ENCODE measurements at regions not wholly inside any gene's neighbourhood (a gene's known extent, or its start where the extent isn't known, plus 50 kb on each side); places are given as distances from the start of the nearest gene placed in this dataset.

DNA sequence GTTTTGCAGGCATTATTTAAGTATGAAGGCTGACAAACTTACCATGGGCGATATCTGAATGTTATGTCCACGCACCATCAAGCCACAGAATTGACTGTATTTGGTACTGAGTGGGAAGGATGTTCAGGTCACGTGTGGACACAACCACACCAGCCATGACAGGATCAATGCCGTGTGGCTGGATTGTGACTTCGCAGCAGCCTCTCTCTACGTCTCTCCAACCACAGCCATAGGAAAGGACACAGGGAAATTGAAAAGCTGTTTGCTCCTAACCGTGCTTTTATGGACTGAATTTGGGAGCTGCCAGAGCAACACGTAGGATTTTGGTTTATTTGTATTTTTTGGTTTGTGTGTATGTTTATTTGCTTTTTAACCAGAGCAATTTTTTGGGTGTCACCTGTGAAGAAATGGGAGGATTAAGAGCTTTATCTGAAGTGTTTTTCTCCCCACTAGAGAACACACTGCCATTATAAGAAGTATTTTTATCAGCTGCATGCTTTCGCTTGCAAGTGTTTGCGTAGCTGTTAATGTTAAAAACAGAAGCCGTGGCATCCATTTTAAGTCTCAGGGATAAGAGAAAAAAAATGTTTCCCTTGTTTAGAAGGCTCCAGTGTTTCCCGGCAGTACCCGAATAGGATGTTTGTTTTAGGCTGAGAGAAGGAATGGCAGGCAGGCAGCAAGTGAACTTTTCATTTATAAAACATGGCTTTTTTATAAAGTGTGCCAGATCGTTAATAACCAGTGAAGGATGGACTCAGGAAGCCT, 401.1 kb upstream of the NFE2L3 start:
- no peak for DNase-seq (ENCODE audit: low read depth in 2 of 2)

DNA sequence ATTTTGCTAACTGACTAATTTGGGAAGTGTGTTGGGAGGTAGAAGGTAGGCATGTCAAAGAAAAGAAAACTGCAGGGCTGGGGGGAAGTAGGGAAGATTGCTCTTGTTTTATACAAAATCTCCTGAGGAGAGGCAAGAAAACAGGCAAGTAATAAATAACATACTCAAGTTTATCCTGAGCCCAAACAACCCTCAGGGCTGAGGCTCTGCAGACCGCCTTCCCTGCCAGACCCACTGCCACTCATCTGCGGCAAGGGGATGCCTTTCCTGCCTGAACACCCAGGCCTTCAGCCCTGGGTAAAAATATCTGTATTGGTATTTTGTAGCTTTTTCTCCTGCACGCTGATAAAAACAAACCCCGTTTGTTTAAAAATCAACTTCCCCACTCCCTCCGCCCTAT, 399.8 kb upstream of the NFE2L3 start:
- no peak for DNase-seq (ENCODE audit: low read depth in 2 of 2)

DNA sequence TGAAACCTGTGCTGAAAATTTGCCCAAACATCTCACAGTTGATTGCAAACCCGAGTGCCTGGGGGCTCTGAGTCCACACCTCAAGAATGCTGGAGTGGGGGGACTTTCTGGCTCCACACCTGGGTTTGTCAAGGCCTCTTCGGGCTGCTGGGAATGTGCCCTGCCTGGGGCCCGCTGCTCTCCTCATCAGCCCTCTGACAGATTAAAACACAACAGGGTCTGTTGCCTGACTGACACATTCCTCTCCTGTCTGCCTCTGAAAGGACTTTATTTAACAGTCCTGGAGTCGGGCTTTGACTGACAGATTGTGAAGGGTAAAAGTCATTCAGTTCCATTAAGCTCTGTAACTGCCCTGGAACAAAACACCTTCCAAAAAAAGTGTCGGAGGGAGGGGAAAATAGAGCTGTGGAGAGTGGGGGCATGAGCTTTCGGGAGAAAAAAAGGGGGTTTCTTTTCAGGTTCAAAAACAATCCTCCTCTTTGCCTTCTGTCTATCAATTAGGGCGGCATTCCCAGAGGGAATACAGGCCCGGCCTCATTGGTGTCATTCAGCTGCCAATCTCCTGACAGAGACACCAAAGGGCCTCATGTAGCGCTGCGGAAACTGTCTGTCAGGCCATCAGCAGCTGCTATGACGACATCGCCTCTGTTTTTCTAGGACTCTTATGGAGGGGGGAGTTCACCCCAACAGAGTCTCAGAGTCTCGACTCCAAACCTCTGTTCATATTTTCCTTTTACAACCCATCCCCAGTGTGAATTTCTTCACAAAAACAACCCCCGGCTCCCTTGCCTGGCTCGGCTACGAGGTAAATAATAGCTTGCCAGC, 398.8 kb upstream of the NFE2L3 start:
- no peak for DNase-seq (ENCODE audit: low read depth in 2 of 2)

DNA sequence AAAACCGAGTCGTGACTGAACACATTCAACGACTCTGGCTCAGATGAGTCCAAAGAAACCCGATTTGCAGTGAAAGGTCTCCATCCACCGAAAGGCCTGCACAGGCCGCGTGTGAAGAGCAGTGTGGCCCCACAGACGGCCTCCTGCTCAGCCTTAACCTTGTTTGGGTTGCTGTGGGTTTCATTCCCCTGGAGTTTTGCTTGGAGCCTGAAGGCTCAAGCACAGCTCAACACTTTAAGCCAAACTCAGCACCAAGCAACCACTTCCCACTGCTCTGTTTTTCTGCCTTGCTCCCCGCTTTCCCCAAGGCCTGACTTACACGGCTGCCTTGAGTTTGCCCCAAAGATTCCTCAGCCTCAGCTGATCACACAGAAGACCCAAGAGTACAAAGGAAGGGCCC, 398.2 kb upstream of the NFE2L3 start:
- DNase-seq (ENCODE audit: low read depth in 2 of 2) = no peak

DNA sequence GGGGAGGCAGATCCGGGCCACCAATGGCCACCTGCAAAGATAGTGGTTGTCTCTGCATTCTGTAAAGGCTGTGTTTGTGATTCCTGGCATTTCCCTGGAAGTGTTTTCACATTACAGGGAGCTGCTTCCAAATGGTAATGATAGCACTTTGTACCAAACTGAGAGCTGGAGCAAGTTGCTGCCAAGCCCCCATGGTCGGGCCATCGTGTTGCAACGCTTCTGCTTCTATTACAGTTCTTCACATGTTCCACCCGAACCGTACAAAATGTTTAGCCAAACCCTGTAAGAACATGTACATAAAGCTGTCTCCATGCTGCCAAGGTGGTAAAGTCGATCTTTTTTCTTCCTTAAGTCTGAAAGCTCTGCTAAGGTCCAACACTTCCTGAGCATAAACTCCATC, 397.7 kb upstream of the NFE2L3 start:
- DNase-seq (ENCODE audit: low read depth in 2 of 2) = no peak

DNA sequence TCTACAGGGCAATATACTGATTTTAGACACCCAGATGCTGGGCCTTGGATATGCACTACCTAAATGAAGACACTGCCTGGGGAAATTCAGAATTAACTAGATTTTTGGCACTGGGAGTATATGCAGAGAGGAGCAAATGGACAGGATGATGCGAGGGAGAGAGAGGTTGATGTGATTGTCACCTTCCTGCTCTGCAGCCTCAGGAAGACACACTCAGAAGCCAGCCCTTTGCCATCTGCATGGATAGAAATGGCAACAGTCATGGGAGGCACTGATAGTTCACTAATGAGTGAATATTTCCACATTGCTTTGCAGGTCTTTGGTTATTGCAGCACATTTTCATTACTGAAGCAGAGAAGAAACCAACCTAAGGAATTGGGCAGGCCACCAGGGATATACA, 397.2 kb upstream of the NFE2L3 start:
- no peak for DNase-seq (ENCODE audit: low read depth in 2 of 2)

DNA sequence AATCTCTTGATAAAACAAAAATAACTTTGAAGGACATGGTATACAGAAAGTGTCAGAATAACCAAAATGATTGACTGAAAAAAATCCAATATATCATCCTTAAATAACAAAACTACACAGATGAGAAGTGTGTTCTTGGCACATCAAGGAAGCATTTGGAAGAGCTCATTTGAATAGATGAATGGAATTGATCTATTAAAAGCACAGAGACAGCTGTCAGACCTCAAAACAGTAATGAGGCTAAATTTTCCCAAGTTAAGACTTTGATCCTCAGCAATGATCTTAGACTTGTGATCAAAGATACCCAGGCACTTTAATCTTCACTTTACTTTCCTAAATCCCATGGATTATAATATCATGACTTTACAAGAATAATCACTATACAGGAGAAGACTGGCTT, 395.4 kb upstream of the NFE2L3 start:
- DNase-seq (ENCODE audit: low read depth in 2 of 2) = no peak

DNA sequence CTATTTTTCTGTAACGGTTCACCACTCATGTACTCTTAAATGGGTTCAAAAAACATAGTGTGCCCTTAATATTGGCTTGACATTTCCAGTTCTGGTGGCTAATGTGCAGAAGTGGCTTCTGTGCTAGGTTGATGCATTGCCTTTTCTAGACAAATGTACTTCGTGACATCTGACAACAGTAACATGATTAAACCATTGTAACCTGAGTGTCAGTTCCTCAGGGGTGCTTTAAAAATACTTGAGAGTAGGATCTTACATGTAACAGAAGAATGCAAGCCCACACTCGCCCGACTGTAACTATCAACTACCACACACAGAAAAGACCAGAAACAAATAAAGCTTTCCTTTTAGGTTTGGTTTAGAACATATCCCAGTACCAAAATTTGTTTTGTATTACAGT, 393.4 kb upstream of the NFE2L3 start:
- DNase-seq (ENCODE audit: low read depth in 2 of 2) = no peak

DNA sequence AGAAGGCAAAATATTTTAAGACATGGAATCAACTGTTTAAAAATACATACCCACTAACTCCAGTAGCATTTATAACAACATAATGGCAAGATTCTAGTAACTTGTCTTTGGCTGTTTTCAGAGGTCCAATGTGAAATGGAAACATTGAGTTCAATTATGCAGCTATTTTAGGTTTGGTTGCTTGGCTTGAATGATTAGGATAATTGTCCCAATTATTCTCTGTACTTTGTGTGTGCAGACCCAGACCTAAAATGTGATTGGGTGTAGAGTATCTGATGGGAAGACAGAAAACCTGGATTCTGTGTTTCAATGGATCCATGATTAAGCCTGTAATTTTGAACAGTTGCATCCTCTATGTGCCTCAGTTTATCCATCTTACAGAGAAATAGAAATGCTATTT, 392.7 kb upstream of the NFE2L3 start:
- DNase-seq (ENCODE audit: low read depth in 2 of 2) = no peak

DNA sequence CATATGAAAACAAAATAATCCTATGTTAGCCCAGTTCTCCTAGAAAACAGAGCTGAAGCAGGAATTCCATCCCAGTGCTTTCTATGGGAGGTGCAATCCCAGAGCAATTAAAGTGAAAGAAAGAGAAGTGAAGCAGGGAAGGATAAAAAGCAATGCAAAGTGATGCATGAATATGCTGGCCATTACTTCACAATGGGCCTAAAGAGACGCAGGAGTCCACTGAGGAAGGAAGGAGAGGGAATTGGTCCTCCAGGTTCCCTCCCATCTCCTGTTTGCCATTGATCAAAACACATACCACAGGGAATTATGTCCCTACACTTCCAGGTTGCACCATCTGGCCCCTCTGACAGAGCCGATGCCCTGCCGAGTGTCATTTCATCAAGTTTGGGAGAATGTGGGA, 392.2 kb upstream of the NFE2L3 start:
- no peak for DNase-seq (ENCODE audit: low read depth in 2 of 2)

DNA sequence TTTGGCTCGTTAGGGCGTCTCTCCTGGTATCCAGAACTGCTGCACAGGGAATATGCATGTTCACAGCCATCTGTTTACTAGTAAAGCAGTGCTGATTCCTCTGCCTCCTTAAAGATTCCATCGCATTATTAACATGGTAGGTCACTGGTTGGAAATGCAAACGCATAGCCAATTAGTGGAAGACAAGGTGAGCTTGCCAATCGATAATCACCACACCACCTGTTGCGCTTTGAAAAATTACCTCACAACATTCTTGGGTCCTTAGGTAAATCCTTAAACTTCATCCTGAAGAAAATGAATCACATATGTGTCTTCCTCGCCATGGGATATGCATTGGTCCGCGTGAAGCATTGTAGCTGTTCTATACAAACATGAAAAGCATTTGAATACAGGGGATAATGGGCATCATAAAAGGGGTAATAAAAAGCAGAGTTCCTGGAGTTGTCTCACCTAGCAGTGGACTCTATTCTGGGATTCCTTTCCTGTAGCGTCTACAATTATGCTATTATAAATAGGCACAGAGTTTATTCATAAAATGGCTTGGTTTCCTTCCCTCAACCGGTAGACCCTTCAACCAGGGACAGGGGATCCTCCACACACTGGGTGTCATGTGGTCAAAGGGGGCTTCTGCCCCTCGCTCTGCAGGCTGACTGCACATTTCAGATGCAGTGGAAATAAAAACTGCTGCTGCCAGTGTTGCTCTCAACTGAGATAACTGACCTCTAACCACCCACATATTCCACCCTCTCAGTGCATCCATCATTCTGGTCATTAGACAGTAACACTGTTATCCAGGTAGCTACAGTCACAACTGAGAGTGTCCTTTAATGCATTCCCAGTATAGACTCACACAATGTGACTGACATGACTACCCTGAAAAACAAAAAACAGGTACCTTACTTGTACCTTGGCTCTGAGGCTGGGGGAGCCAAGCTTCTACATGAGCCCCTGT, 389.2 kb upstream of the NFE2L3 start:
- no peak for DNase-seq (ENCODE audit: low read depth in 2 of 2)

DNA sequence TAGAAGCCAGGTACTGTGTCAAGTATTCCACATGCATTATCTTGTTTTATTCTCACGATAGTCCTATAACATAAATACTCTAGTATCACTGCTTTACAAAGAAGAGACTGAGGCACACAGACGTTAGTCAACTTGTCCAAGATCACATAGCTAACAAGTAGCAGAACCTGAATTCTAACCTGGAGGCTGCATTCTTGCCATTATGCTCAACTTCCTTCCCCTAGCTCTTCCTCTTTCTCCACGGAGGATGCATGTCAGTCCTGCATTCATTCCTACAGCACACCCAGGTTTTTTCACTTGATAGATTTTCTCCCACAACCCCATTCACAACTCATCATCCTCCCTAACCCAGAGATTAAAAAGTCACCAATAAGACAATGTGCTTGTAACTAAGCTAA, 388.5 kb upstream of the NFE2L3 start:
- no peak for DNase-seq (ENCODE audit: low read depth in 2 of 2)

DNA sequence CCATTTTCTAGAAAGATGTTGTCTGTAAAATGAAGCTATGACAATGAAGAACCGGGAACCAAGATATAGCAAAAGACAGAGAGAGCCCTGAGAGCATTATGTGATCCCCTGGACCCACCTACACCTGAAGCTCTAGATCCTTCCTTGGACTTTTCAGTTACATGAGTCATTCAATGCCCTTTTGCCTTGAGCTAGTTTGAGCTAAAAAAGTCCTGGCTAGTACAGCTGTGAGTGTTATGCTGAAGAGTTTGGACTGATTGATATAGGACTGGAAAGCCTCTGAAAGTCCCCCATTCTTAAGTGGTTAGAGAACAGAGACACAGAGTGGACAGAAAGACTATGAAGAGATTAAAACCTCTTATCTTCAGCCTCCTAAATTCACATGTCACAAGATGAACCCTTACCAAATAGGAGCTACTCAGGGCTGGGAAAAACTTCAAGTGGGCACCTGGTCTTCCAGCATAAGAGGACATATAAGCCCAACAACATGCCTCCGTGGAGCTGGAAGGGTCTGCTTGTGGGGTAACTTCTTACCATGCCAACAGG, 386.8 kb upstream of the NFE2L3 start:
- no peak for DNase-seq (ENCODE audit: low read depth in 2 of 2)

DNA sequence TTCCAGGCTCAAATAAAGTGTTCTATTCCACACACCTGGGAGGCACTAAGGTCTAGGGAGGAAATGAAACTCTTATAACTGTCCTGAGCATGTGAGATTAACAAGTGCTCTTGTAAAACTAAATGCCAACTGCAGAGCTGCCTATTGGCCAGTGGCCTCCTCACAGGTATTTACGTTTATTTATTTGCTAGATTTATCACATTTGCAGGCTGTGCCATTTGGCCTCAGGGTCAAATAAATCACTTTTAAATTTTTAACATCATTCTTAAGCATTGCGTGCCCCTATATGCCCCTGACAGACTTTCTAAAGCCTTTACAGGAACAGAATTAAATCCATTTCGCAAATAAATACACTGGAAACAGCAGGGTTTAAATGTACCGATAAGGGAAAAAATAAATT, 381.8 kb upstream of the NFE2L3 start:
- DNase-seq (ENCODE audit: low read depth in 2 of 2) = no peak

DNA sequence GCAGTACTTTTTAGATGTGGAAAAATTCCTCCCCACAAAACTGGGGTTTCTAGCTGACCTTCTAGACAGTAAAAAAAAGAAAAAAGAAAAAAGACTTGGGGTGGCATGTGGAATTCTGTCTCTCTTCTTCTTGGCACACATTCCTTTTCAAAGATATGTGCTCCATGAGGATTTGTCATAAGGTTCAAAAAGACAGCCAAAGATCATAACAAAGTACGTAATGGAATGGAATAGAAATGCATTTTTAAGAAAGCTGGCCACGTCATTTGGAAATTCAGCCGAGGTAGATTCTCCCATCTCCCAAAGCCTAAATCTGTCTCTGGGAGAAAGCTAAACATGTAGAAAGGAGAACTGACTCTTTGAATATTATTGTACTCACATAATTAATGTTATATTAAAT, 381.3 kb upstream of the NFE2L3 start:
- DNase-seq (ENCODE audit: low read depth in 2 of 2) = no peak

DNA sequence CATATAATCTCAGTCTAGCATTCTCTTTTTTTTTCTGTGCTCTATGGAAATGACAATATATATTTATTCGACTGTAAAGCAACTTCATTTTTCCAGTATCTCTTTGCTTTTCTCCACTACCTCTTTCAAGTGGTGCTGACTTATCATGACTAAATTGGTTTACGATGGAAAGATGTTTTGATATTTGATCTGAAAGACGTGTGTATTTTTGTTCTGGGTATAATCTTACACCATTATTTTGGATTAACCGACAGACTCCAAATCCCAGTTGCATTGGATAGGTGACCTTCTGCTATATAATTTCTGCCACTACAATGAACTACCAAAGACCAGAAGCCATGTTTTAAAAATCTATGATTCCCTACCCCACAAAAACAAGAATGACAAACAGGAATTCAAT, 380.5 kb upstream of the NFE2L3 start:
- no peak for DNase-seq (ENCODE audit: low read depth in 2 of 2)

DNA sequence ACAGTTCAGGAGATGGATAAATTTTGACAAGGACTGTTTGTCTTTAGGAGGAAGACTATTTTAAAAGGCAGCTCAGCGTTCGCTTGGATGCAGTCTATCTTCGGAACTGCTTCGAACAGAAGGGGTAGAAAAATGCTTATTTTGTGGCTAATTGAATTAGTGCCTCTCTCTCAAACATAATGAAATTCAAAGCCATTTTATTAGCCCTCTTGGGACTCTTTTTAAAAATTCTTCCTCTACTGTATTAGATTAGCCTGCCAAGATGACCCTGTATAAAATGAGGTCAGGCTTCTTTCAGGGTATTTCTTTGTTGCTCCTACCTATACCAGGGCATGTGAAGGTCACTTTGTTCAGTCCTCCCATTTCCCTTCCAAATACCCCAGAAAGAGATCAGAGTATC, 379.2 kb upstream of the NFE2L3 start:
- no peak for DNase-seq (ENCODE audit: low read depth in 2 of 2)

DNA sequence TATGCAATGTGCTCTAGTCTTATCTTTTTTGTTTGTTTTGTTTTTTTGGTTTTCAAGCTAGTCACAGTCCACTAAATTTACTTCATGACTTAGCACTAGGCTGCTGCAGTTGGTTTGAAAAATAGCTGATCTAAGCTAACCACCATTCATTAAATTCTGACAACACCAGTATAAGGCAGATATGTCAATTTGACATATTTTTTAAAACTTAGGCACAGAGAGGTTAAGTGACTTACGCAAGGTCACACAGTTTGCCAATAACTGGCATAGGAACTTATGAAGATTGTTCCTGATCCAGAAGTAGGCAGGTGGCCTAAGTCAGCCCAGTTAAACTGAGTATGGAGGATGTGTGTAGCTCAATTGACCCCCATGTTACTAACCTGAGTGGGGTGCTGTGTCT, 377.3 kb upstream of the NFE2L3 start:
- no peak for DNase-seq (ENCODE audit: low read depth in 2 of 2)

DNA sequence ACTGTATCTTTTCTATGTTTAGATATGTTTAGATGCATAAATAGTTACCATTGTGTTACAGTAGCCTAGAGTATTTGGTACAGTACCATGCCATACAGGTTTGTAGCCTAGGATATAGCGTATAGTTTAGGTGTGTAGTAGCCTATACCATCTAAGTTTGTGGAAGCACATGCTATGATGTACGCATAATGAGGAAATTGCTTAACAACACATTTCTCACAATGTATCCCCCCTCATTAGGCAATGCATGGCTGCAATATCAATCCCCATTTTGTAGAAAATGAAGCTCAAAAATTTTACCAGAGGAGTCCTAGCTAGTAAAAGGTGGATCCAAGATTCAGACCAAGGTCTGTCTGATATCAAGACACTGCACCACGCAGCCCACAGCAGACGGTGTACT, 376.4 kb upstream of the NFE2L3 start:
- no peak for DNase-seq (ENCODE audit: low read depth in 2 of 2)

DNA sequence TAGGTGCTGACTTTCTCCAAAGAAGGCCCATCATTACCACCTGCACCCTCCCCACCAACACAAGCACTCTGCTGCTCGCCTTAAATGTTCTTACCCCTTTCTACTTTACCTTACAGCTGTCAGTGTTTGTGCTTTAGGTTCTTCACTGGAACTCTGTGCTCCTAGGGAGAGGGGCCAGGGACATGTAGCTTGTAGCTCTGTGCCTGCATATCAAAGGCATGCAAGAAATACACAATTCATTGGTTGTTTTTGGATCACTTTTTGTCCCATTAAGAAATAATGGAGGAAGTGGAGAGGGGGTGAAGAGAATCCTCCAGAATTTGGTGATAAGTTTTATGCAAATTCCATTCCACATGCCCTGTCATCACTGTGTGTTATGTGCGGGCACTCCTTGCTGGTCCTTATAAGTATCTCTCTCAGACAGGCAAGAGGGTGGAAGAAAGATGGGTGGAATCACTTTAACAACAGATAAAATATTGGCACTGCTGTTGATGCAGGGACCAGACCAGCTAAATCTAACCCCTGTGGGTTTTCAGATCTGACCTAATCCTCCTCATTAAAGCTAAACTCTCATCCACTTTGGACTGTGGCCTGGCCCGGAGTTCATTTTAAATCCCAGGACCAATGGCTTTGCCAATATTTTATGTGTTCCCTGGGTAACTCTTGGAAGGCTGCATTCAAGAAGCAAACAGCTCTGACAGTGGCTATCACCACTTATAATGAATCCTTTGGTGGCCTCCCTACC, 375.8 kb upstream of the NFE2L3 start:
- DNase-seq (ENCODE audit: low read depth in 2 of 2) = no peak

DNA sequence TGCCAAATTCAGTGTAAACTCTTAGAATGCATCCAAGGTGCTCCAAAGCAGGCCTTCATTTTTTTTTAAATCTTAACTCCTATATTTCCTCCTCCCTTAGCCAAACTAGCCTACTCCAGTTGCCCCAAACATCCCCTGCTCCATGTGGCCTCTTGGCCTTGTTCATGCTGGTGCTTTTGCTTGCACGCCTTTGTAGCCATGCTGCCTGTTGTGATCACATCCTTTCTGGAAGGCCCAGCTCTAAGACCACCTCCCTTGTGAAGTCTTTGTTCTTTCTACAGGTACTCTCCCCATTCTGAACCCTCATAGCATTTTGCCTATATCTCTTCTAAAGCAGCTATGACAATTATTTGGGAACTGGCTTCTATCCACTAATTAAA, 375.3 kb upstream of the NFE2L3 start:
- no peak for DNase-seq (ENCODE audit: low read depth in 2 of 2)

All from stimulated activated CD8-positive, alpha-beta memory T cell treated with anti-CD3 and anti-CD28 coated beads, Interleukin-15, amount 100 ng/mL, for 48 hours (primary cell).